NCI-H1930 (cell line): ENCODE measurements at regions not wholly inside any gene's neighbourhood (a gene's known extent, or its start where the extent isn't known, plus 50 kb on each side); places are given as distances from the start of the nearest gene placed in this dataset.
"Not testable (repeated sequence)": the region's sequence is repeated elsewhere in the genome, so short reads cannot be mapped to it uniquely, and the experiment has no call there.

Experiments
- DNase-seq, 2 experiments: peaks; one replicate each; lab custom pipeline; 2025; lab: John Stamatoyannopoulos, UW

- no peak for DNase-seq
Measured at GRCh38 chr5:23235246-23235645, 272.2 kb upstream of the PRDM9 start.

DNA sequence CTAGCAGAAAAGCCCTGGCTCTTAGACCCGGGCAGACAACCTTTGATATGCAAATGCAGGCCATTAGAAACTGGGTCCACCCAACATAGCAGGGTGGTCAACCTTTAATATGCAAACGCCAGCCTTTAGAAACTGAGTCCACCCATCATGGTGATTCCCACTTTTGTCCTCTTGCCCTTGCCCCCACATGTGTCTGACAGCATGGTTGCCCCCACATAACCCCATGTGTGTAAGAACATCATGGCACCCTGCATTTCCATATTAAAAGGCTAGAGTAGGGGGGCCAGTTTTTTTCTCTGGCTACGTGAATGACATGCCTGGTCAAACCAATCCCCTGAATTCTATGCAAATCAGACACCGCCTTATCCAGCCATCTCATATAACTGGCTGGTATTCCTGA lies 273.2 kb upstream of the PRDM9 start:
- DNase-seq, result no peak

GRCh38 chr5:23223846-23224245 lies 283.6 kb upstream of the PRDM9 start:
- no peak for DNase-seq

- DNase-seq, result no peak
Measured at GRCh38 chr5:23221831-23222230, 285.6 kb upstream of the PRDM9 start.

GRCh38 chr5:23217159-23217558 lies 290.2 kb upstream of the PRDM9 start:
- no peak for DNase-seq

GRCh38 chr5:23216345-23216744 lies 291.1 kb upstream of the PRDM9 start:
- no peak for DNase-seq

- peak; percentile 31 to 39 for DNase-seq
Measured at GRCh38 chr5:23208959-23209431, 298.4 kb upstream of the PRDM9 start.

DNA sequence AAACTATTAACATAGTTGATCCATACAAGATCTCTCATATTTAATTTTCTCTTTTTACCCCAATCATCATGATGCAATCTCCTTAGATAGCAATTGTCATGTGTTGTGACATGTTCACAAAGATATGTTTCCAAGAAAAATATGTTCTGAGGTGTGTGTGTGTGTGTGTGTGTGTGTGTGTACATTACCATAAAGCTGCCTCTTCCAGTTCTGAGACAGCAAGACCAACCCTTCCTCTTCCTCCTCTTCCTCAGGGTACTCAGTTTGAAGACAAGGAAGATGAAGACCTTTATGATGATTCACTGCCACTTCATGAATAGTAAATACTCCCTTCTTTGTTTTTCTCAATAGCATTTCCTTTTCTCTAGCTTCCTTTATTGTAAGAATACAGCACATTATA lies 303.3 kb upstream of the PRDM9 start:
- DNase-seq, result no peak

- no peak for DNase-seq
Measured at GRCh38 chr5:23169660-23170416, 316.7 kb upstream of the CDH12 start.

DNA sequence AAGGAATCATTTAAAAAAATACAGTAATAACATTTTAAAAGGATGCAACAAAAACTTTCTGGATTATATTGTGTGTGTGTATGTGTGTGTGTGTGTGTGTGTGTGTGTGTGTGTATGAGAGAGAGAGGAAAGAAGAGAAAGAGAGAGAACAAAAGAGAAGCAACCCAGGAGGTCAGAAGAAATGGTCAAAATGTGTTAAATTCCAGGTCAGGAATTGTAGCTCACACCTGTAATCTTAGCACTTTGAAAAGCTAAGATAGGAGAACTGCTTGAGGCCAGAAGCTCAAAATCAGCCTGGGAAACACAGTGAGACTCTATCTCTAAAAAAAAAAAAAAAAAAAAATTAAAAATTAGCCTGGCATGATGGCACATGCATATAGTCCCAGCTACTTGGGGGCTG lies 311.8 kb upstream of the CDH12 start:
- DNase-seq, result no peak

GRCh38 chr5:23158179-23158578 lies 305.0 kb upstream of the CDH12 start:
- no peak for DNase-seq

- no peak for DNase-seq
Measured at GRCh38 chr5:23157716-23158115, 304.6 kb upstream of the CDH12 start.

GRCh38 chr5:23157169-23157568 lies 304.0 kb upstream of the CDH12 start:
- DNase-seq, result no peak

DNA sequence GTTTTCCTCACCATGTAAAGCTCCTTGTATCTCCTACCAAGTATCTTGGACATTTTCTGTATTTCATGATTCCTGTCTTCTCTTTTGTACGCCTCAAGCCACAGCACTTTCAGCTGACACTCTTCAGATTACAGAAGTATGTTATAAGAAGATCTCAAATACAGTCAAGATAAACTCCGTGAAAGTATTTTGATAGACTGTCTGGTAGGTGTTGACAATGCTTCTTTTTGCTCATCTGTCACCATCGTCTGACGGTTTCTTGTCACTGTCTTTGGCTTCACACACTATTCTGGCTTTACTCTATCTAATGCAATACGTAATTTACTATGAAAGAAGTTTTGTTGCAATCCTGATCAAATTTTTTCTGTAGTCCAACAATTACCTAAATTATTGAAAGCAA lies 294.5 kb upstream of the CDH12 start:
- no peak for DNase-seq

GRCh38 chr5:23146183-23146582 lies 293.0 kb upstream of the CDH12 start:
- no peak for DNase-seq

DNA sequence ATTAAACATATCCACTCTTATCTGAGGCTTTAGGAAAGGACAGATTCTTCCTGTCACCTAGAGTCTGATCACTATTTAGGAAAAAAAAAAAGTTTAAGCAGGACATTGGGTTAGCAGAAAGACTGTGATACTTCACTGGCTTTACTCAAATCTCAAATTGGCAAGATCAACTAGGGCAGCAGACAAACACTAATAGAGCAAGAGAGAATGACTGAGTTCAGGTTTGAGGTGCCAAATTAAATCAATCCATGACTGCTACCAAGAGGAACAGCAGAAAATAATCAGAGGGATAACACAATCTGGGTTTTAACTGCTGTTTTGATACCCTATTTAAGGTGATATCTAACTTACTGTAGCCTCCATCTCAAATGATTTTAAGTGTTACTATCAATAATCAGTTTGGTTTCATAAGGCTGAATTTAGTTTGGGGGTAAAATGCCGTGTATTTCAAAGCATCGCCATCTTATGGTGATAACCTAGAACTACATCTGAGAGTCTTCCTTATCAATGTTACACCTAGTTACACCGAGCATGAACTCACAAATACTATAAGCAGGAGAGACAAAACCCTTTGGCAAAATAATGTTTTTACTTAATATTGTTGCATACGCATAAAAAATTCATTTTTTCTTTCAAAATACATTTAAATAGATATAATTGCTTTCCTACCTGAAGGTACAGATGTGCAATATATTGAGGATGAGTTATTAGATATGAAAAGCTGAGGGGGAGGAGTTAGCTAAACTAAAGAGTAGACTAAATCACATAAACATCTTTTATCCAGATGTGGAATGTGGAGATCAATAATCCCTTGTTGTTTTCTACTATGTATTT lies 286.4 kb upstream of the CDH12 start:
- DNase-seq, result peak in 1 of 2 experiments; percentile 21

DNA sequence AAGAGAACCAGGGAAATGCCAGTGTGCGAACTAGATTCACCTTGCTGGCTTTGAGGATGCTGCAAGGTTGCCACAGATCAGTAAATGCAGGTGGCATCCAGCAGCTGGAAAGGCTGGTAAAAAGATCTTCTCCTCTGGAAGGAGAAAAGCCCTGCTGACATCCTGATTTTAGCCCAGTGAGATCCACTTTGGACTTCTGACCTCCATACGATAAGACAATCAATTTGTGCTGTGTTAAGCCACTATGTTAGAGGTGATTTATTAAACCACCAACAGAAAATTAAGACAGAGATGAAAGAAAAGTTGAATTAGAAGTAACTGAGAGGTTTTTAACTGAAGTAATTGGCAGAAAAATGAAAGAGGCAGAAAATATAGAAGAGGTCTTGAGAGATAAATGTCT lies 283.8 kb upstream of the CDH12 start:
- no peak for DNase-seq

DNA sequence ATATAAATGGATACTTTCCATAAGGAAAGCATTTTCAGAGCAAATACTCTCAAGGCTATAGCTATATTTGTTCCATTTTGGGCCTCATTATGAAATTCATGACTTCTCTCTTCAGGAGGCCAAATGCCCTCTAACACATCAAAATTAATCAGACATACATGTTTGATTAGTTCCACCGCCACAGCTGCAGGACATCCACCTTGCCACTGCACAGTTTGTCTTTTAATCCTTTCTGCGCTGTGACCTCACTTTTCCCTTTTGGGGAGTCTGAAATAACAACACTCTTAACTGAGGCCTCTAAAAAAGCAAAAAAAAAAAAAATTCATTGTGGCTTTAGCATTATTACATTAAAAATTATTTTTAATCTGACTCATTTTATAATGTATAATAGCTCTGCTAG lies 279.1 kb upstream of the CDH12 start:
- no peak for DNase-seq

DNA sequence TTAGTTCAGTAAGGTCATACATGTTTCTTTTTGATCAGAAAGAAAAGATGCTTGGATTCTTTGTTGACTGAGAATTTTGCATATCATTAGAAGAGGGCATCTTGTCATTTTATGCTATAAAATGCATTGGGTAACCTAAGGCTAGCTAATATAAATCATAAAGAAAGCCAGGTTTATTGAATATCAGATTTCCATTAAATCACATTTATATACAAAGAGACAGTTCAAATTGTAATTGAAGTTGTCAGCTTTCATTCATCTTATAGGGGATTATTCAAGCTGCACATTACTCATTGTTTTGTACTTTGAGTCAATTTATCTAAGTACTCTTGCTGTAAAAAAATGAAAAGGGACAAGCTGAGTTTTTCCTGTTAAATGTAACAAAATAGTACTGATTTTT lies 259.1 kb upstream of the CDH12 start:
- DNase-seq, result no peak

DNA sequence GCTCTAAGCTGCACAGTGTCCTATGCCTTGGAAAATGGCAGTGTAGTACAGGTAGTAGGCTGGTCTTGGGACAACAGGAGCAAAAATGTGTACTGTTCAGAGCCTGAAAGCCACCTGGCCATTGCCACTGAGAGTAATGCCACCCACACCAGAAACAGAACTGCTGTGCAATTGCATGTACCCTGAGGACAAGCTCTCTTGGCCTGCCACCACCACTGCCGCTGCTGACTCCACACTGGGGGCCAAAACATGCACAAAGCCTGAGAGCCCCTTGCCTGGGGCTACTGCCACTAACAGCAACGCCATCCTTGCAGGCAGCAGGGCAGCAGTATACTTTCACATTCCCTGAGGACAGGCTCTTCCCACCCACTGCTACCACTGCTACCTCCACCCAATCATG lies 251.9 kb upstream of the CDH12 start:
- no peak for DNase-seq

- no peak for DNase-seq
Measured at GRCh38 chr5:23103566-23103965, 250.4 kb upstream of the CDH12 start.

DNA sequence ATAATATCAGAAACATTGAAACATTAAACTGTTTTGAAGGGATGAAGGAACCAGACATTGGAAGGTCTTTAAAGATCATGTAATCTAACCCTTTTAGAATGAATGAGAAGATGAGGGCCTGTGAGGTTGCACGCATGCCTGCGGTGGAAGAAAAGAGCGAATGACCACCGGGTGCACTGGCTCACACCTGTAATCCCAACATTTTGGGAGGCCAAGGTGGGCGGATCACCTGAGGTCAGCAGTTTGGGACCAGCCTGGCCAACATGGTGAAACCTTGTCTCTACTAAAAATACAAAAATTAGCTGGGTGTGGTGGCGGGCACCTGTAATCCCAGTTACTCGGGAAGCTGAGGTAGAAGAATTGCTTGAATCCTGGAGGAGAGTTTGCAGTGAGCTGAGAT lies 242.3 kb upstream of the CDH12 start:
- DNase-seq, result not testable (repeated sequence)

- DNase-seq, result no peak
Measured at GRCh38 chr5:23089286-23089685, 236.1 kb upstream of the CDH12 start.
